Mammary epithelial cell (primary cell): ENCODE measurements at regions not wholly inside any gene's neighbourhood (a gene's known extent, or its start where the extent isn't known, plus 50 kb on each side); places are given as distances from the start of the nearest gene placed in this dataset.

Experiments
- CTCF ChIP-seq, 2 donors: IDR thresholded peaks in 1 of 2; conservative IDR thresholded peaks in 1 of 2; 2 replicates each; pipeline ENCODE4 v1.5.1; 2011 to 2012; ENCODE audit warnings: inconsistent platforms in 2 of 2, low read length in 2 of 2, mild to moderate bottlenecking in 2 of 2, control low read depth in 1 of 2, low read depth in 1 of 2; ENCODE audit not compliant: insufficient read depth in 1 of 2; ENCODE audit errors: extremely low read depth in 1 of 2
- EZH2 ChIP-seq: IDR thresholded peaks from 2 replicates; pipeline ENCODE4 v1.6.1; 2012; ENCODE audit warnings: low read length, inconsistent platforms, borderline replicate concordance

- peak; percentile 1 to 12 for TF ChIP-seq CTCF (conservative IDR thresholded peaks at IDR 0.05 in 1 of 2, IDR thresholded peaks at IDR 0.05 in 1 of 2; ENCODE audit: extremely low read depth in 1 of 2, insufficient read depth in 1 of 2, low read depth in 1 of 2, low read length in 2 of 2)
- no peak for TF ChIP-seq EZH2
Observed at GRCh38 chr3:63142681-63143080, 135.4 kb upstream of the SYNPR start.
